GM10847 (cell line): ENCODE measurements at regions not wholly inside any gene's neighbourhood (a gene's known extent, or its start where the extent isn't known, plus 50 kb on each side); places are given as distances from the start of the nearest gene placed in this dataset.

Experiments used
- POLR2A ChIP-seq: IDR thresholded peaks from 2 replicates; pipeline ENCODE4 v1.6.1; 2011; ENCODE audit not compliant: insufficient read length; ENCODE audit errors: extremely low read depth

GRCh38 chr6:26309731-26310142 is 55.3 kb upstream of the BTN3A2 start:
- TF ChIP-seq POLR2A = no peak

DNA sequence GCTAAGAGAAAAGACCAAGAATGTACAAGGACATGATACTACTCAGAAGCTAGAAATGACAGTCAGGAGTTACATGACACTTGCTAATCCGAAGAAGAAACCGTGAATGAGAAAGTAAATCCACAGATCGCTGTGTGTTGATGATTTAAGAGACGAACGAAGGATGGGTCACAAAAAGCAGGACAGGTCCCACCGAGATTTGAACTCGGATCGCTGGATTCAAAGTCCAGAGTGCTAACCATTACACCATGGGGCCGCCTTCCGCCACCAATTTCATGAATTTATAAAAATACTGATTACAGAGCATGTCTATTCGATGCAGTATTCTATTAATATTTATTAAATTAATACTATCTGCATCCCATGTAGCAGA is 54.0 kb upstream of the BTN3A2 start:
- TF ChIP-seq POLR2A = no peak

DNA sequence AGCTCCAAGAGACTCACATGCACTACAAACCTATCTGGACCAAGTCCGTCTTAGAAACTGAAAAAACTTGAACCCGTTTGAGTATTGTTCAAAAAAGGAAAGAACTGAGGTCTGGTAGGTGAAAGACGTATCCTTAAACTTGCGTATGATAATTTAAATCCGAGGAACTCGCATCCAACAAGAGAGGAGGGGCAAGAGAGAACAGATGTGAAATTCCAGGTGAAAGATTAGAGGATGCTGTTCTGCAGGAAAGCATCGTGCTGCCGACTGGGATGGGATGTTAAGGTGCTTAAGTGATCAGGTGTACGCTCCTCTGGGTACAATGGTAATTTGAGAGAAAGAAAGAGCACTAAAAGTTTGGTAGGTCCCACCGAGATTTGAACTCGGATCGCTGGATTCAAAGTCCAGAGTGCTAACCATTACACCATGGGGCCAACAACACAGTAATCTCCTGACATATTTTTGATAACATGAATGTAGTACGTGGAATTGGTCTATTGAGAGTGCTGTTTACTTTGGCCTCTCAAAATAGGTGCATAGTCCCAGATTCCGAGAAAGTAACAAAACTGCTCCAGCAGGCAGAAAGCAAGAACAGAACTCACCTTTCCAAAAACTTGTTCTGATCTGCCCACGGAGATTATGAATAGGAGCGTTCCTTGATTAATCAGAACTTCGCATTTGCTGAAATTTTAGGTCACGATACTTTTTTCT is 53.5 kb upstream of the BTN3A2 start:
- TF ChIP-seq POLR2A = no peak

DNA sequence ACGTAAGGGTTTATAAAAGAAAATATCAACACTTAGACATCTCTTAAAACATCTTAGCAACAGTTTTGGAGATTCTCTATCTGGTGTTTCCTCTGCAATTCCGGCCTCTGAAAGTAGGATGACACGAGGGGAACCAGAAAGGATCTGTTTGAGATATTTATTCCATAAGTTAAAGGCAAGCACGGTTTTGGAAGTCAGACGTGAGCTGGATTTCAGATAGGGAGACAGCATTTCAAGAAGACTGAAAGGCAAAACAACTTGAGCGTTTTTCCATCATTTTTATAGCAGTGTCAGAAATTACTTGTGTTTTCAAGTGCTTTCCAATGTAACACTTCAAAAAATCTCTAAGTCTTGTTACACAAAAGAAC is 52.9 kb upstream of the BTN3A2 start:
- TF ChIP-seq POLR2A = no peak

- TF ChIP-seq POLR2A = no peak
Measured at GRCh38 chr6:26312501-26313397, 52.2 kb upstream of the BTN3A2 start.
